GM18873 (cell line): ENCODE measurements at regions not wholly inside any gene's neighbourhood (a gene's known extent, or its start where the extent isn't known, plus 50 kb on each side); places are given as distances from the start of the nearest gene placed in this dataset.
A peak's percentile ranks its signal among the peaks of the same experiment; 100 is the strongest.

Source experiments
- ATAC-seq: cut with Tn5 transposase; IDR thresholded peaks from one replicate; pipeline ENCODE4 v1.9.1; 2021; ENCODE audit warnings: mild to moderate bottlenecking, moderate library complexity, moderate number of reproducible peaks; ENCODE audit not compliant: unreplicated experiment, low FRiP score

- ATAC-seq, result no peak
These were observed 244.3 kb upstream of the PHYHIPL start for GRCh38 chr10:58932126-58932525.

GRCh38 chr10:58932577-58933314 is 243.7 kb upstream of the PHYHIPL start:
- ATAC-seq, result no peak

GRCh38 chr10:58936364-58936763 is 240.1 kb upstream of the PHYHIPL start:
- ATAC-seq, result no peak

- ATAC-seq, result no peak
These were observed 239.0 kb upstream of the PHYHIPL start for GRCh38 chr10:58937423-58937822.

GRCh38 chr10:58942724-58943123 is 233.7 kb upstream of the PHYHIPL start:
- ATAC-seq, result no peak

GRCh38 chr10:58943256-58943890 is 233.1 kb upstream of the PHYHIPL start:
- no peak for ATAC-seq

- ATAC-seq, result no peak
These were observed 232.5 kb upstream of the PHYHIPL start for GRCh38 chr10:58943960-58944359.

- no peak for ATAC-seq
These were observed 228.1 kb upstream of the PHYHIPL start for GRCh38 chr10:58948303-58948702.

- no peak for ATAC-seq
These were observed 225.8 kb upstream of the PHYHIPL start for GRCh38 chr10:58950618-58951017.

- no peak for ATAC-seq
These were observed 225.4 kb upstream of the PHYHIPL start for GRCh38 chr10:58951087-58951486.

GRCh38 chr10:58951746-58952145 is 224.7 kb upstream of the PHYHIPL start:
- ATAC-seq, result no peak

GRCh38 chr10:58952162-58952601 is 224.3 kb upstream of the PHYHIPL start:
- no peak for ATAC-seq

- ATAC-seq, result peak; percentile 79
These were observed 223.5 kb upstream of the PHYHIPL start for GRCh38 chr10:58952747-58953466.

- ATAC-seq, result no peak
These were observed 222.3 kb upstream of the PHYHIPL start for GRCh38 chr10:58954178-58954577.

GRCh38 chr10:58955615-58956014 is 220.8 kb upstream of the PHYHIPL start:
- ATAC-seq, result no peak

GRCh38 chr10:58956926-58957325 is 219.5 kb upstream of the PHYHIPL start:
- no peak for ATAC-seq

GRCh38 chr10:58957517-58957916 is 218.9 kb upstream of the PHYHIPL start:
- ATAC-seq, result no peak

GRCh38 chr10:58963101-58963534 is 213.3 kb upstream of the PHYHIPL start:
- no peak for ATAC-seq

GRCh38 chr10:58963723-58964124 is 212.7 kb upstream of the PHYHIPL start:
- ATAC-seq, result no peak

- ATAC-seq, result no peak
These were observed 210.6 kb upstream of the PHYHIPL start for GRCh38 chr10:58965855-58966254.
